T-cell (primary cell): ENCODE measurements at regions not wholly inside any gene's neighbourhood (a gene's known extent, or its start where the extent isn't known, plus 50 kb on each side); places are given as distances from the start of the nearest gene placed in this dataset.
"Not testable (repeated sequence)": the region's sequence is repeated elsewhere in the genome, so short reads cannot be mapped to it uniquely, and the experiment has no call there.

Experiments
- ATAC-seq, 4 experiments: fragments of 200-7000 bp in 3 of 4; fragments of 150-1000 bp in 1 of 4; cut with Tn5 transposase; replicated peaks in 1 of 4; 1 replicate in 3 of 4; 2 replicates in 1 of 4; pipeline ENCODE4 v1.10.0; 2021; ENCODE audit warnings: moderate library complexity in 3 of 4, mild to moderate bottlenecking in 2 of 4, moderate number of reproducible peaks in 1 of 4
- CTCF ChIA-PET, 2 donors: fragments of 300-600 bp; sonication (Branson Sonifier 250); formaldehyde crosslinking; loops; one replicate each; lab custom pipeline; 2022; ENCODE audit warnings: antibody characterized with exemption in 2 of 2; lab: Charles Lee
- POLR2A ChIA-PET, 2 donors: fragments of 300-600 bp; sonication (Branson Sonifier 250); formaldehyde crosslinking; loops; one replicate each; lab custom pipeline; 2022; ENCODE audit warnings: antibody characterized with exemption in 2 of 2; lab: Charles Lee
- DNase-seq, 35 experiments: peaks; one replicate each; pipeline versions ENCODE4 v3.0.0 to v3.0.0-alpha.2; 2013 to 2023
- H3K27ac ChIP-seq: one replicate; pipeline ENCODE4 v1.5.1; 2013; ENCODE audit warnings: low read length
- H3K27me3 ChIP-seq, 2 experiments: replicated peaks in 1 of 2; 1 replicate in 1 of 2; 2 replicates in 1 of 2; pipeline versions ENCODE4 v1.6.1 to v1.7.0; 2013; ENCODE audit warnings: low read length in 1 of 2, mixed read lengths in 1 of 2; ENCODE audit not compliant: control insufficient read depth in 2 of 2, insufficient read depth in 2 of 2; ENCODE audit errors: extremely low read depth in 1 of 2
- H3K36me3 ChIP-seq, 2 donors: 1 replicate in 1 of 2; 2 replicates in 1 of 2; pipeline versions ENCODE4 v1.6.1 to v1.7.0; 2013; ENCODE audit warnings: low read length in 1 of 2; ENCODE audit not compliant: control insufficient read depth in 2 of 2, insufficient read depth in 1 of 2; ENCODE audit errors: extremely low read depth in 1 of 2
- H3K4me1 ChIP-seq, 2 experiments: 1 replicate in 1 of 2; 2 replicates in 1 of 2; pipeline versions ENCODE4 v1.6.1 to v1.7.0; 2013; ENCODE audit warnings: low read length in 2 of 2, mixed read lengths in 1 of 2; ENCODE audit not compliant: insufficient read depth in 2 of 2, control insufficient read depth in 1 of 2; ENCODE audit errors: extremely low read depth in 1 of 2
- H3K4me3 ChIP-seq, 2 donors: 1 replicate in 1 of 2; 2 replicates in 1 of 2; pipeline versions ENCODE4 v1.5.1 to v1.7.0; 2013; ENCODE audit warnings: mild to moderate bottlenecking in 2 of 2, low read length in 1 of 2, moderate library complexity in 1 of 2; ENCODE audit not compliant: control insufficient read depth in 1 of 2; ENCODE audit errors: extremely low read depth in 1 of 2
- H3K9me3 ChIP-seq: 2 replicates; pipeline ENCODE4 v1.7.0; 2013
- H3K27ac Mint-ChIP-seq, 2 donors: one replicate each; pipeline ENCODE4 v1.8.0; 2020 to 2021; ENCODE audit warnings: mild to moderate bottlenecking in 2 of 2, mixed read lengths in 2 of 2
- H3K27me3 Mint-ChIP-seq, 2 donors: one replicate each; pipeline ENCODE4 v1.8.0; 2021 to 2022; ENCODE audit warnings: mixed read lengths in 2 of 2
- H3K36me3 Mint-ChIP-seq: one replicate; pipeline ENCODE4 v1.8.0; 2021; ENCODE audit warnings: mixed read lengths
- H3K4me1 Mint-ChIP-seq, 3 donors: one replicate each; pipeline ENCODE4 v1.8.0; 2020 to 2022; ENCODE audit warnings: mixed read lengths in 3 of 3, mild to moderate bottlenecking in 1 of 3
- H3K4me3 Mint-ChIP-seq, 3 donors: one replicate each; pipeline ENCODE4 v1.8.0; 2020 to 2022; ENCODE audit warnings: mild to moderate bottlenecking in 3 of 3, mixed read lengths in 3 of 3, moderate library complexity in 3 of 3
- H3K9me3 Mint-ChIP-seq, 3 donors: one replicate each; pipeline ENCODE4 v1.8.0; 2020 to 2022; ENCODE audit warnings: mixed read lengths in 3 of 3
- WGBS: methylation state at CpG from one replicate; pipeline ENCODE4 v1.1.5; 2013; ENCODE audit warnings: missing lambda C conversion rate; ENCODE audit not compliant: insufficient coverage; 5-methylcytosine and 5-hydroxymethylcytosine counted together

GRCh38 chr12:43208221-43208620, 343.8 kb downstream of the ADAMTS20 start:
- no CpG with 5 or more reads among the region's 5 CpGs for WGBS
- POLR2A ChIA-PET: no interaction called here

GRCh38 chr12:43206396-43206795, 345.6 kb downstream of the ADAMTS20 start:
- ATAC-seq: no peak
- POLR2A ChIA-PET: interaction anchor here in 1 of 2 donors (0.6 kb wide), 1 partner anchor 96 kb away, joined by 3 read pairs; no protein-coding TSS in a partner anchor
- no peaks in the 10 kb centered on the region for H3K27me3 ChIP-seq
- peaks cover 0 to 2% (median 1%) of the 10 kb centered on the region in 3 donors for H3K4me1 Mint-ChIP-seq
- no peaks in the 10 kb centered on the region for H3K4me1 ChIP-seq
- DNase-seq: no peak
- H3K36me3 ChIP-seq: no peaks in the 10 kb centered on the region
- no peaks in the 10 kb centered on the region for H3K9me3 ChIP-seq
- H3K27ac ChIP-seq: no peak overlapping the region
- H3K27me3 Mint-ChIP-seq: no peaks in the 10 kb centered on the region
- H3K9me3 Mint-ChIP-seq: peaks cover 0 to 4% (median 0%) of the 10 kb centered on the region in 3 donors
- H3K4me3 ChIP-seq: no peak overlapping the region
- H3K27ac Mint-ChIP-seq: no peak overlapping the region
- no peaks in the 10 kb centered on the region for H3K36me3 Mint-ChIP-seq
- H3K4me3 Mint-ChIP-seq: no peak overlapping the region
- CTCF ChIA-PET: no interaction called here

More at GRCh38 chr12:43208221-43208620, 343.8 kb downstream of the ADAMTS20 start:
- Histone ChIP-seq H3K36me3 (no peaks in the 10 kb centered on the region), H3K27me3 (no peaks in the 10 kb centered on the region), H3K27ac (no peak overlapping the region), H3K4me3 (no peak overlapping the region), H3K4me1 (no peaks in the 10 kb centered on the region), H3K9me3 (no peaks in the 10 kb centered on the region)
- DNase-seq (no peak), ATAC-seq (no peak)
- CTCF ChIA-PET: no interaction called here
- Mint-ChIP-seq H3K4me1 (peaks cover 0 to 2% (median 1%) of the 10 kb centered on the region in 3 donors), H3K9me3 (no peaks in the 10 kb centered on the region), H3K27ac (no peak overlapping the region), H3K27me3 (no peaks in the 10 kb centered on the region), H3K36me3 (no peaks in the 10 kb centered on the region), H3K4me3 (no peak overlapping the region)

GRCh38 chr12:43198608-43199007, 353.4 kb downstream of the ADAMTS20 start:
- DNase-seq (no peak), ATAC-seq (no peak)
- Histone ChIP-seq H3K27ac (no peak overlapping the region), H3K36me3 (no peaks in the 10 kb centered on the region), H3K4me3 (no peak overlapping the region), H3K27me3 (no peaks in the 10 kb centered on the region), H3K9me3 (no peaks in the 10 kb centered on the region), H3K4me1 (no peaks in the 10 kb centered on the region)
- ChIA-PET CTCF (no interaction called here), POLR2A (no interaction called here)
- H3K9me3 Mint-ChIP-seq: peaks cover 2 to 13% (median 11%) of the 10 kb centered on the region in 3 donors
- no CpG with 5 or more reads among the region's 2 CpGs for WGBS
- no peak overlapping the region for H3K4me3 Mint-ChIP-seq
- H3K4me1 Mint-ChIP-seq: no peaks in the 10 kb centered on the region
- H3K36me3 Mint-ChIP-seq: no peaks in the 10 kb centered on the region
- no peak overlapping the region for H3K27ac Mint-ChIP-seq
- no peaks in the 10 kb centered on the region for H3K27me3 Mint-ChIP-seq

GRCh38 chr12:43196268-43196907, 355.6 kb downstream of the ADAMTS20 start:
- H3K27ac Mint-ChIP-seq: no peak overlapping the region
- H3K27me3 ChIP-seq: no peaks in the 10 kb centered on the region
- H3K4me1 Mint-ChIP-seq: no peaks in the 10 kb centered on the region
- DNase-seq (no peak), ATAC-seq (no peak)
- H3K36me3 Mint-ChIP-seq: no peaks in the 10 kb centered on the region
- no peak overlapping the region for H3K4me3 Mint-ChIP-seq
- H3K27ac ChIP-seq: no peak overlapping the region
- POLR2A ChIA-PET: no interaction called here
- H3K27me3 Mint-ChIP-seq: no peaks in the 10 kb centered on the region
- no peak overlapping the region for H3K4me3 ChIP-seq
- H3K9me3 Mint-ChIP-seq: peaks cover 9 to 18% (median 13%) of the 10 kb centered on the region in 3 donors
- no CpG with 5 or more reads among the region's 2 CpGs for WGBS
- no peaks in the 10 kb centered on the region for H3K36me3 ChIP-seq
- CTCF ChIA-PET: no interaction called here
- H3K9me3 ChIP-seq: no peaks in the 10 kb centered on the region
- no peaks in the 10 kb centered on the region for H3K4me1 ChIP-seq

GRCh38 chr12:43193096-43193495, 358.9 kb downstream of the ADAMTS20 start:
- H3K36me3 ChIP-seq, H3K9me3 ChIP-seq, POLR2A ChIA-PET, H3K4me1 Mint-ChIP-seq, H3K4me1 ChIP-seq, H3K36me3 Mint-ChIP-seq, ATAC-seq, H3K27me3 ChIP-seq, CTCF ChIA-PET, H3K27ac Mint-ChIP-seq, H3K4me3 ChIP-seq, H3K4me3 Mint-ChIP-seq, DNase-seq, H3K27ac ChIP-seq, H3K27me3 Mint-ChIP-seq: not testable (repeated sequence)
- WGBS: no CpG with 5 or more reads among the region's 2 CpGs
- H3K9me3 Mint-ChIP-seq: peaks cover 11 to 19% (median 17%) of the 10 kb centered on the region in 3 donors

- H3K9me3 Mint-ChIP-seq: peaks cover 11 to 23% (median 21%) of the 10 kb centered on the region in 3 donors
- CTCF ChIA-PET, ATAC-seq, H3K36me3 ChIP-seq, H3K4me1 ChIP-seq, H3K4me3 ChIP-seq, H3K27me3 Mint-ChIP-seq, H3K27ac ChIP-seq, H3K36me3 Mint-ChIP-seq, DNase-seq, POLR2A ChIA-PET, H3K27ac Mint-ChIP-seq, H3K9me3 ChIP-seq, H3K27me3 ChIP-seq, H3K4me1 Mint-ChIP-seq, H3K4me3 Mint-ChIP-seq: not testable (repeated sequence)
- no CpG with 5 or more reads among the region's 2 CpGs for WGBS
These were observed 359.6 kb downstream of the ADAMTS20 start for GRCh38 chr12:43192442-43192841.

- ChIA-PET POLR2A (no interaction called here), CTCF (no interaction called here)
- no peak overlapping the region for H3K4me3 ChIP-seq
- Mint-ChIP-seq H3K27me3 (no peaks in the 10 kb centered on the region), H3K9me3 (peaks cover 6 to 22% (median 12%) of the 10 kb centered on the region in 3 donors), H3K4me1 (no peaks in the 10 kb centered on the region), H3K27ac (no peak overlapping the region), H3K4me3 (no peak overlapping the region), H3K36me3 (no peaks in the 10 kb centered on the region)
- no peak for ATAC-seq
- no peak overlapping the region for H3K27ac ChIP-seq
- no peaks in the 10 kb centered on the region for H3K36me3 ChIP-seq
- no peaks in the 10 kb centered on the region for H3K9me3 ChIP-seq
- no peaks in the 10 kb centered on the region for H3K27me3 ChIP-seq
- no peak for DNase-seq
- WGBS: 83% methylated on average over 2 of the region's 4 CpGs
- no peaks in the 10 kb centered on the region for H3K4me1 ChIP-seq
These were observed 371.8 kb downstream of the ADAMTS20 start for GRCh38 chr12:43180242-43180641.
